CD4-positive, CD25-positive, alpha-beta regulatory T cell (primary cell): ENCODE measurements at regions not wholly inside any gene's neighbourhood (a gene's known extent, or its start where the extent isn't known, plus 50 kb on each side); places are given as distances from the start of the nearest gene placed in this dataset.

Source experiments
- ATAC-seq, 2 donors: fragments of 150-1000 bp; cut with Tn5 transposase; one replicate each; pipeline ENCODE4 v1.10.0; 2021; ENCODE audit warnings: low read depth in 2 of 2, moderate number of reproducible peaks in 2 of 2, moderate library complexity in 1 of 2
- DNase-seq, 3 donors: peaks; one replicate each; pipeline versions ENCODE4 v3.0.0 to v3.0.0-alpha.2; 2012 to 2022; ENCODE audit warnings: mixed read lengths in 1 of 3
- H3K27ac ChIP-seq: one replicate; pipeline ENCODE4 v1.7.0; 2013; ENCODE audit warnings: mild to moderate bottlenecking, low read length; ENCODE audit not compliant: insufficient read depth, poor library complexity, severe bottlenecking
- H3K27me3 ChIP-seq: one replicate; pipeline ENCODE4 v1.7.0; 2013; ENCODE audit warnings: low read length; ENCODE audit not compliant: control insufficient read depth, insufficient read depth
- H3K36me3 ChIP-seq: one replicate; pipeline ENCODE4 v1.7.0; 2013; ENCODE audit warnings: mild to moderate bottlenecking, low read length, moderate library complexity; ENCODE audit not compliant: control insufficient read depth, insufficient read depth
- H3K4me1 ChIP-seq: 2 replicates; pipeline ENCODE4 v1.7.0; 2013; ENCODE audit warnings: mild to moderate bottlenecking, low read length; ENCODE audit not compliant: insufficient read depth, control insufficient read depth, poor library complexity, severe bottlenecking
- H3K4me3 ChIP-seq: one replicate; pipeline ENCODE4 v1.7.0; 2013; ENCODE audit warnings: low read depth, mild to moderate bottlenecking, low read length, moderate library complexity
- H3K9me3 ChIP-seq, 2 experiments: 1 replicate in 1 of 2; 2 replicates in 1 of 2; pipeline ENCODE4 v1.7.0; 2013; ENCODE audit warnings: low read length in 2 of 2, mild to moderate bottlenecking in 1 of 2, moderate library complexity in 1 of 2; ENCODE audit not compliant: control insufficient read depth in 2 of 2
- H3K27ac Mint-ChIP-seq, 3 donors: one replicate each; pipeline ENCODE4 v1.8.0; 2020 to 2022; ENCODE audit warnings: mild to moderate bottlenecking in 3 of 3, mixed read lengths in 3 of 3, moderate library complexity in 2 of 3
- H3K27me3 Mint-ChIP-seq: one replicate; pipeline ENCODE4 v1.8.0; 2022; ENCODE audit warnings: mild to moderate bottlenecking, mixed read lengths
- H3K36me3 Mint-ChIP-seq: one replicate; pipeline ENCODE4 v1.8.0; 2020; ENCODE audit warnings: mixed read lengths
- H3K4me1 Mint-ChIP-seq, 4 donors: one replicate each; pipeline ENCODE4 v1.8.0; 2020 to 2022; ENCODE audit warnings: mixed read lengths in 4 of 4, mild to moderate bottlenecking in 1 of 4
- H3K4me3 Mint-ChIP-seq, 4 donors: one replicate each; pipeline ENCODE4 v1.8.0; 2020 to 2022; ENCODE audit warnings: mild to moderate bottlenecking in 4 of 4, mixed read lengths in 4 of 4, moderate library complexity in 3 of 4
- H3K9me3 Mint-ChIP-seq, 7 donors: one replicate each; pipeline ENCODE4 v1.8.0; 2020 to 2022; ENCODE audit warnings: mixed read lengths in 7 of 7, mild to moderate bottlenecking in 3 of 7, moderate library complexity in 2 of 7

- Histone ChIP-seq H3K27ac (no peak overlapping the region), H3K36me3 (no peaks in the 10 kb centered on the region), H3K4me1 (no peaks in the 10 kb centered on the region), H3K4me3 (no peak overlapping the region), H3K27me3 (no peaks in the 10 kb centered on the region), H3K9me3 (no peaks in the 10 kb centered on the region)
- peaks cover 0 to 5% (median 0%) of the 10 kb centered on the region in 7 donors for H3K9me3 Mint-ChIP-seq
- no peak overlapping the region for H3K4me3 Mint-ChIP-seq
- ATAC-seq, result no peak
- DNase-seq, result no peak
- no peaks in the 10 kb centered on the region for H3K27me3 Mint-ChIP-seq
- H3K4me1 Mint-ChIP-seq, result no peaks in the 10 kb centered on the region
- no peak overlapping the region for H3K27ac Mint-ChIP-seq
- no peaks in the 10 kb centered on the region for H3K36me3 Mint-ChIP-seq
These were observed 185.5 kb upstream of the NRSN1 start for GRCh38 chr6:23940466-23940865.

- H3K36me3 Mint-ChIP-seq, result no peaks in the 10 kb centered on the region
- H3K4me3 ChIP-seq, result no peak overlapping the region
- no peak overlapping the region for H3K4me3 Mint-ChIP-seq
- ATAC-seq (no peak), DNase-seq (no peak)
- H3K9me3 Mint-ChIP-seq, result peaks cover 0 to 4% (median 0%) of the 10 kb centered on the region in 7 donors
- H3K4me1 ChIP-seq, result no peaks in the 10 kb centered on the region
- H3K9me3 ChIP-seq, result no peaks in the 10 kb centered on the region
- no peaks in the 10 kb centered on the region for H3K36me3 ChIP-seq
- H3K27ac Mint-ChIP-seq, result no peak overlapping the region
- H3K27ac ChIP-seq, result no peak overlapping the region
- no peaks in the 10 kb centered on the region for H3K4me1 Mint-ChIP-seq
- H3K27me3 ChIP-seq, result no peaks in the 10 kb centered on the region
- no peaks in the 10 kb centered on the region for H3K27me3 Mint-ChIP-seq
These were observed 174.3 kb upstream of the NRSN1 start for GRCh38 chr6:23951691-23952090.

- no peak overlapping the region for H3K4me3 ChIP-seq
- Mint-ChIP-seq H3K27ac (no peak overlapping the region), H3K27me3 (no peaks in the 10 kb centered on the region), H3K4me1 (no peaks in the 10 kb centered on the region), H3K9me3 (peaks cover 0 to 4% (median 0%) of the 10 kb centered on the region in 7 donors), H3K4me3 (no peak overlapping the region), H3K36me3 (no peaks in the 10 kb centered on the region)
- no peaks in the 10 kb centered on the region for H3K27me3 ChIP-seq
- no peaks in the 10 kb centered on the region for H3K36me3 ChIP-seq
- DNase-seq (no peak), ATAC-seq (no peak)
- H3K4me1 ChIP-seq, result no peaks in the 10 kb centered on the region
- no peak overlapping the region for H3K27ac ChIP-seq
- H3K9me3 ChIP-seq, result no peaks in the 10 kb centered on the region
These were observed 173.8 kb upstream of the NRSN1 start for GRCh38 chr6:23952245-23952644.

- no peaks in the 10 kb centered on the region for H3K9me3 ChIP-seq
- H3K36me3 ChIP-seq, result no peaks in the 10 kb centered on the region
- ATAC-seq (no peak), DNase-seq (no peak)
- Mint-ChIP-seq H3K27ac (no peak overlapping the region), H3K27me3 (no peaks in the 10 kb centered on the region), H3K36me3 (no peaks in the 10 kb centered on the region), H3K4me3 (no peak overlapping the region), H3K4me1 (no peaks in the 10 kb centered on the region), H3K9me3 (peaks cover 0 to 4% (median 0%) of the 10 kb centered on the region in 7 donors)
- no peaks in the 10 kb centered on the region for H3K4me1 ChIP-seq
- no peak overlapping the region for H3K27ac ChIP-seq
- H3K4me3 ChIP-seq, result no peak overlapping the region
- no peaks in the 10 kb centered on the region for H3K27me3 ChIP-seq
These were observed 172.0 kb upstream of the NRSN1 start for GRCh38 chr6:23953976-23954375.

GRCh38 chr6:23957017-23957416 is 169.0 kb upstream of the NRSN1 start:
- ATAC-seq (no peak), DNase-seq (no peak)
- Histone ChIP-seq H3K36me3 (no peaks in the 10 kb centered on the region), H3K9me3 (no peaks in the 10 kb centered on the region), H3K4me1 (no peaks in the 10 kb centered on the region), H3K27me3 (no peaks in the 10 kb centered on the region), H3K27ac (no peak overlapping the region), H3K4me3 (no peak overlapping the region)
- Mint-ChIP-seq H3K36me3 (no peaks in the 10 kb centered on the region), H3K27ac (no peak overlapping the region), H3K27me3 (no peaks in the 10 kb centered on the region), H3K9me3 (peaks cover 0 to 4% (median 0%) of the 10 kb centered on the region in 7 donors), H3K4me3 (no peak overlapping the region), H3K4me1 (no peaks in the 10 kb centered on the region)

GRCh38 chr6:23964865-23965264 is 161.2 kb upstream of the NRSN1 start:
- Mint-ChIP-seq H3K36me3 (no peaks in the 10 kb centered on the region), H3K9me3 (peaks cover 0 to 5% (median 3%) of the 10 kb centered on the region in 7 donors), H3K27ac (no peak overlapping the region), H3K4me1 (no peaks in the 10 kb centered on the region), H3K4me3 (no peak overlapping the region), H3K27me3 (no peaks in the 10 kb centered on the region)
- no peaks in the 10 kb centered on the region for H3K27me3 ChIP-seq
- H3K27ac ChIP-seq, result no peak overlapping the region
- H3K4me1 ChIP-seq, result no peaks in the 10 kb centered on the region
- H3K36me3 ChIP-seq, result no peaks in the 10 kb centered on the region
- no peak overlapping the region for H3K4me3 ChIP-seq
- H3K9me3 ChIP-seq, result no peaks in the 10 kb centered on the region
- DNase-seq, result no peak
- ATAC-seq, result no peak

- no peak for DNase-seq
- Histone ChIP-seq H3K4me3 (no peak overlapping the region), H3K36me3 (no peaks in the 10 kb centered on the region), H3K27ac (no peak overlapping the region), H3K27me3 (no peaks in the 10 kb centered on the region), H3K4me1 (no peaks in the 10 kb centered on the region), H3K9me3 (no peaks in the 10 kb centered on the region)
- H3K4me3 Mint-ChIP-seq, result no peak overlapping the region
- H3K4me1 Mint-ChIP-seq, result no peaks in the 10 kb centered on the region
- H3K27ac Mint-ChIP-seq, result no peak overlapping the region
- H3K9me3 Mint-ChIP-seq, result peaks cover 0 to 5% (median 3%) of the 10 kb centered on the region in 7 donors
- no peak for ATAC-seq
- no peaks in the 10 kb centered on the region for H3K36me3 Mint-ChIP-seq
- H3K27me3 Mint-ChIP-seq, result no peaks in the 10 kb centered on the region
These were observed 156.7 kb upstream of the NRSN1 start for GRCh38 chr6:23969344-23969743.

GRCh38 chr6:23977706-23978105 is 148.3 kb upstream of the NRSN1 start:
- H3K4me3 ChIP-seq, result no peak overlapping the region
- no peak overlapping the region for H3K27ac Mint-ChIP-seq
- DNase-seq, result no peak
- H3K4me1 Mint-ChIP-seq, result no peaks in the 10 kb centered on the region
- H3K4me1 ChIP-seq, result no peaks in the 10 kb centered on the region
- H3K36me3 Mint-ChIP-seq, result no peaks in the 10 kb centered on the region
- no peaks in the 10 kb centered on the region for H3K36me3 ChIP-seq
- H3K9me3 ChIP-seq, result no peaks in the 10 kb centered on the region
- peaks cover 0 to 4% (median 0%) of the 10 kb centered on the region in 7 donors for H3K9me3 Mint-ChIP-seq
- no peak overlapping the region for H3K4me3 Mint-ChIP-seq
- no peaks in the 10 kb centered on the region for H3K27me3 Mint-ChIP-seq
- no peak overlapping the region for H3K27ac ChIP-seq
- H3K27me3 ChIP-seq, result no peaks in the 10 kb centered on the region
- ATAC-seq, result no peak
